22Rv1 (cell line): ENCODE measurements at regions not wholly inside any gene's neighbourhood (a gene's known extent, or its start where the extent isn't known, plus 50 kb on each side); places are given as distances from the start of the nearest gene placed in this dataset.

ENCODE experiments used
- CTCF ChIP-seq: fragments of 450-650 bp; IDR thresholded peaks from 2 replicates; pipeline ENCODE4 v1.5.1; 2017; ENCODE audit warnings: mild to moderate bottlenecking
- ZFX ChIP-seq: fragments of 450-650 bp; IDR thresholded peaks from 2 replicates; pipeline ENCODE4 v1.6.1; 2017; ENCODE audit warnings: antibody characterized with exemption, borderline replicate concordance

GRCh38 chr11:131129474-131129873 lies 213.2 kb upstream of the SNX19 start:
- TF ChIP-seq CTCF = no peak
- TF ChIP-seq ZFX = no peak
